ENCODE measurements at regions not wholly inside any gene's neighbourhood (a gene's known extent, or its start where the extent isn't known, plus 50 kb on each side); places are given as distances from the start of the nearest gene placed in this dataset.

DNA sequence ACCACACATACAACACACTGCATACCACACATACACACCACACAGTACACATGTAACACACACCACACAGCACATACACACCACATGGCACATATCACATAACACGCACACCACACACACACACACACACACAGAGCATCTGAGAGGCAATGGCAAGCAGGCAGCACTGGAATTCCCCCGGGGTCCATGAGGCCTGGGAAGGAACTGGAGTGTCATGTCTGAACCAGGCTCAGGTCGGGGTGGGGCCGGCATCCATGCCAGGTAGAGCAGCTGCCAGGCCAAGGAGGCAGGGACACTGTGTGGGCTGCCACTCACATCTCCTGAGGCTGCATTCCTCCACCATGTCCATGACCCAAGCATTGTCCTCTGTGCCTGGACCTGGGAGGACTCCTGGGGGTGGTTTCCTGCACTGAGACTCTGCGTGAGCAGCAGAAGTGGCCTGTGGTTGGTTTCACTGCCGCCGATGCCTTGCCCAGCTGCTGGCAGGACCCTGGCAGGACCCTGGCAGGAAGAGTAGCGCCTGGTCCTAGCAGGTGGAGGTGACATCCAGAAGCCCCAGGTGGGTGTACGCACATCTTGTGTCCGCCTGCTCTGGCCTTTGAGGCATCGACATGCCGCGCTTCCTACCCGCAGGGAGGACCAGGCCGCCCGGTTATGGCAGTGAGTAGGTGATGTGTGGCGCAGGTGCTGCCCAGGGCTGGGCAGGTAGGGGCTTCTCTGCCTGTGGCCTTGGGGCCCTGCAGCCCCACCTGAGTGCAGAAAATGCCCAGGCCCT lies 1280.4 kb downstream of the TBC1D22A start:
- ChIA-PET POLR2A (no interaction called here), CTCF (no interaction called here)
- no peak for TF ChIP-seq CTCF (IDR thresholded peaks at IDR 0.05)
- Histone ChIP-seq H3K4me3 (ENCODE audit: low read depth in 2 of 2, low read length in 2 of 2) (no peak overlapping the region), H3K4me1 (ENCODE audit: control insufficient read depth, insufficient read depth, low read length) (no peaks in the 10 kb centered on the region), H3K36me3 (ENCODE audit: control insufficient read depth, insufficient read depth, low read length) (no peaks in the 10 kb centered on the region), H3K27me3 (ENCODE audit: control insufficient read depth, insufficient read depth, low read length) (no peaks in the 10 kb centered on the region), H3K9me3 (ENCODE audit: control insufficient read depth, insufficient read depth, low read depth, low read length) (no peaks in the 10 kb centered on the region), H3K27ac (ENCODE audit: low read length) (no peak overlapping the region)
- intact Hi-C loops (cut with micrococcal nuclease; ENCODE audit: unreplicated experiment) (no loop called here), in situ Hi-C loops (cut with HindIII; ENCODE audit: low pct_unique_long_range_greater_than_20kb, low sequenced_read_pairs) (no loop called here)
- ATAC-seq, result no peak
- no TSS peak for BruUV-seq (replicated peaks)
- DNase-seq (ENCODE audit: low read depth, low spot score), result no peak

GRCh38 chr22:48039326-48039725 lies 1276.9 kb downstream of the TBC1D22A start:
- DNase-seq (ENCODE audit: low read depth, low spot score) (no peak), ATAC-seq (no peak)
- H3K36me3 ChIP-seq (ENCODE audit: control insufficient read depth, insufficient read depth, low read length), result no peaks in the 10 kb centered on the region
- no peaks in the 10 kb centered on the region for H3K4me1 ChIP-seq (ENCODE audit: control insufficient read depth, insufficient read depth, low read length)
- no peaks in the 10 kb centered on the region for H3K27me3 ChIP-seq (ENCODE audit: control insufficient read depth, insufficient read depth, low read length)
- H3K27ac ChIP-seq (ENCODE audit: low read length), result no peak overlapping the region
- POLR2A ChIA-PET, result no interaction called here
- H3K9me3 ChIP-seq (ENCODE audit: control insufficient read depth, insufficient read depth, low read depth, low read length), result no peaks in the 10 kb centered on the region
- no peak for TF ChIP-seq REST (IDR thresholded peaks at IDR 0.05; ENCODE audit: insufficient read depth in 1 of 2, low read depth in 2 of 2, low read length in 1 of 2)
- no peak for TF ChIP-seq TCF7L2 (IDR thresholded peaks at IDR 0.05; ENCODE audit: low read depth, low read length)
- TF ChIP-seq SIN3A (IDR thresholded peaks at IDR 0.05; ENCODE audit: borderline replicate concordance, insufficient read depth, low read depth, low read length), result no peak
- in situ Hi-C loops (cut with HindIII; ENCODE audit: low pct_unique_long_range_greater_than_20kb, low sequenced_read_pairs), result no loop called here
- no TSS peak for BruUV-seq (replicated peaks)
- CTCF ChIA-PET, result no interaction called here
- no peak overlapping the region for H3K4me3 ChIP-seq (ENCODE audit: low read depth in 2 of 2, low read length in 2 of 2)
- intact Hi-C loops (cut with micrococcal nuclease; ENCODE audit: unreplicated experiment), result no loop called here

DNA sequence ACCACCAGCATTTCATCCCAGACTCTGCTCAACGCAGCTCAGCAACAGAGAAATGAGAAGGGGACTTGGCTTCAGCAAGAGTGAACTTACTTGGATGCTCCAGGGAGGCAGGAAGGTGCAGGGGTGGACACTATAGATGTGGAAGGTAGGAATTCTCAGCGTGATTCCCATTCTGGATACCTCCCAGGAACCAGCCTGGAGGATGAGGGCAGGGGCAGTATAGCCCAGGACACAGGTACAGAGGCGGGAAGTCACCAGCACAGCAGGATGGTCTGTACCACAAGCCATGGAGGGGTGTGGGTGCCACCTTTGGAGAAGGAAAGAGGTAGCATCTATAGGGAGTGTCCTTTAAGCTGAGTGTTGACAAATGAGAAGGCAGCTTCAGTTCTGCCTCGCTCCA lies 1275.2 kb downstream of the TBC1D22A start:
- Histone ChIP-seq H3K27me3 (ENCODE audit: control insufficient read depth, insufficient read depth, low read length) (no peaks in the 10 kb centered on the region), H3K27ac (ENCODE audit: low read length) (no peak overlapping the region), H3K9me3 (ENCODE audit: control insufficient read depth, insufficient read depth, low read depth, low read length) (no peaks in the 10 kb centered on the region), H3K4me1 (ENCODE audit: control insufficient read depth, insufficient read depth, low read length) (no peaks in the 10 kb centered on the region), H3K4me3 (ENCODE audit: low read depth in 2 of 2, low read length in 2 of 2) (no peak overlapping the region), H3K36me3 (ENCODE audit: control insufficient read depth, insufficient read depth, low read length) (no peaks in the 10 kb centered on the region)
- ChIA-PET CTCF (no interaction called here), POLR2A (no interaction called here)
- DNase-seq (ENCODE audit: low read depth, low spot score) (no peak), ATAC-seq (no peak)
- intact Hi-C loops (cut with micrococcal nuclease; ENCODE audit: unreplicated experiment), result no loop called here
- no TSS peak for BruUV-seq (replicated peaks)
- no peak for TF ChIP-seq POLR2AphosphoS5 (IDR thresholded peaks at IDR 0.05; ENCODE audit: low read depth, low read length)
- no peak for TF ChIP-seq REST (IDR thresholded peaks at IDR 0.05; ENCODE audit: insufficient read depth in 1 of 2, low read depth in 2 of 2, low read length in 1 of 2)
- no peak for TF ChIP-seq SIN3A (IDR thresholded peaks at IDR 0.05; ENCODE audit: borderline replicate concordance, insufficient read depth, low read depth, low read length)
- TF ChIP-seq CTCF (IDR thresholded peaks at IDR 0.05), result no peak
- TF ChIP-seq TCF7L2 (IDR thresholded peaks at IDR 0.05; ENCODE audit: low read depth, low read length), result no peak
- in situ Hi-C loops (cut with HindIII; ENCODE audit: low pct_unique_long_range_greater_than_20kb, low sequenced_read_pairs), result no loop called here

Measured in Panc1 (cell line).